ENCODE measurements at regions not wholly inside any gene's neighbourhood (a gene's known extent, or its start where the extent isn't known, plus 50 kb on each side); places are given as distances from the start of the nearest gene placed in this dataset.

DNA sequence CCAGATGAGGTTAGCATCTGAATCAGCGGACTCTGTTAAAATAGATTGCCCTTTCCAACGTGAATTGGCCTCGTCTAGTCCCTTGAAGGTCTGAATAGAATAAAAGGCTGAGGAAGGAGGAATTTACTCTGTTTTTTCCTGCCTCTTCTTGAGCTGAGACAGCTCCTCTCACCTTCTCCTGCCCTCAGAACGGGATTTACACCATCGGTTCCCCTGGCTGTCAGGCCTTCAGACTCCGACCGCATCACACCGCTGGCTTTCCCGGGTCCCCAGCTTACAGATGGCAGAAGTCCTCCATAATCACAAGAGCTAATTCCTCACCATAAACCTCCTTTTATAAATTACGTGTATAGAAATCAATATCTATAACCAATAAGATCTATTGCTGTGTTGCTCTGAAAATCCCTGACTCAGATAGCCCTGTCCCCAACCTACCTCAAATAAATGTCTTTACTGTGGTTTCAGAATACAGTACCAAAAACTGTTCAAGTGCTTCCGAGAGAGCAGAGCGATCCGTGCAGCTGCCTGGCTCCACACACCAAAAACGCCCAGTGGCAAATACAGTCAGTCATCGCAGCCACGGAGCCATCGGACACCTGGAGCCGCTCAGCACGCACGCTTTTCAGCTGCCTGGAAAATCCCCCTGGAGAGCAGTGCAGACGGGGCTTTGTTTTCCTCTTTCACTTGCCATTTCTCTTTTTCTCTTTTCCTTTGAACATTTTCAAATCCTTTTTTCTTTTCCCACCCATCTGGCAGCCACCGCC is 196.9 kb downstream of the NRP2 start:
- H3K4me3 ChIP-seq (ENCODE audit: control insufficient read depth in 2 of 3, extremely low read depth in 1 of 3, insufficient read depth in 2 of 3, low read depth in 1 of 3, low read length in 3 of 3): no peak overlapping the region
- peak overlapping the region; percentile 6 for H3K4me2 ChIP-seq (ENCODE audit: control insufficient read depth, extremely low read depth, insufficient read depth, low read depth, low read length)
- dilution Hi-C loops (cut with MboI; ENCODE audit: extremely low pct_ligation_motif_present, low sequenced_read_pairs): no loop called here
- no peaks in the 10 kb centered on the region for H3K4me1 ChIP-seq (ENCODE audit: control insufficient read depth, extremely low read depth, insufficient read depth, low read length)
- no peaks in the 10 kb centered on the region for H3K36me3 ChIP-seq (ENCODE audit: control insufficient read depth in 2 of 2, extremely low read depth in 1 of 2, insufficient read depth in 2 of 2, low read length in 2 of 2)
- no peaks in the 10 kb centered on the region for H3K9me3 ChIP-seq (ENCODE audit: control insufficient read depth, low read depth, low read length)
- H4K20me1 ChIP-seq (ENCODE audit: control insufficient read depth, extremely low read depth, insufficient read depth, low read length): no peaks in the 10 kb centered on the region
- no peaks in the 10 kb centered on the region for H3K9me1 ChIP-seq (ENCODE audit: control insufficient read depth, extremely low read depth, insufficient read depth, low read length)
- FAIRE-seq: no peak
- H3K27ac ChIP-seq (ENCODE audit: control insufficient read depth, insufficient read depth, low read length): no peak overlapping the region
- no peaks in the 10 kb centered on the region for H3K27me3 ChIP-seq (ENCODE audit: control insufficient read depth, extremely low read depth, insufficient read depth, low read length)
- H3K79me2 ChIP-seq (ENCODE audit: control insufficient read depth, insufficient read depth, low read length): no peaks in the 10 kb centered on the region
- TF ChIP-seq, protein P1, sequence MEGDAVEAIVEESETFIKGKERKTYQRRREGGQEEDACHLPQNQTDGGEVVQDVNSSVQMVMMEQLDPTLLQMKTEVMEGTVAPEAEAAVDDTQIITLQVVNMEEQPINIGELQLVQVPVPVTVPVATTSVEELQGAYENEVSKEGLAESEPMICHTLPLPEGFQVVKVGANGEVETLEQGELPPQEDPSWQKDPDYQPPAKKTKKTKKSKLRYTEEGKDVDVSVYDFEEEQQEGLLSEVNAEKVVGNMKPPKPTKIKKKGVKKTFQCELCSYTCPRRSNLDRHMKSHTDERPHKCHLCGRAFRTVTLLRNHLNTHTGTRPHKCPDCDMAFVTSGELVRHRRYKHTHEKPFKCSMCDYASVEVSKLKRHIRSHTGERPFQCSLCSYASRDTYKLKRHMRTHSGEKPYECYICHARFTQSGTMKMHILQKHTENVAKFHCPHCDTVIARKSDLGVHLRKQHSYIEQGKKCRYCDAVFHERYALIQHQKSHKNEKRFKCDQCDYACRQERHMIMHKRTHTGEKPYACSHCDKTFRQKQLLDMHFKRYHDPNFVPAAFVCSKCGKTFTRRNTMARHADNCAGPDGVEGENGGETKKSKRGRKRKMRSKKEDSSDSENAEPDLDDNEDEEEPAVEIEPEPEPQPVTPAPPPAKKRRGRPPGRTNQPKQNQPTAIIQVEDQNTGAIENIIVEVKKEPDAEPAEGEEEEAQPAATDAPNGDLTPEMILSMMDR (optimal IDR thresholded peaks at IDR 0.05 in 1 of 3, IDR thresholded peaks at IDR 0.05 in 1 of 3, conservative IDR thresholded peaks at IDR 0.05 in 1 of 3; ENCODE audit: extremely low read depth in 1 of 3, insufficient read depth in 2 of 3, low read length in 3 of 3): no peak
- no peak for TF ChIP-seq EZH2 (IDR thresholded peaks at IDR 0.05; ENCODE audit: low read length)
- DNase-seq (ENCODE audit: low read depth, low spot score): no peak
- no peak overlapping the region for H2AFZ ChIP-seq (ENCODE audit: control insufficient read depth, low read length)
- H3K9ac ChIP-seq (ENCODE audit: control insufficient read depth, extremely low read depth, insufficient read depth, low read length): no peak overlapping the region

- dilution Hi-C loops (cut with MboI; ENCODE audit: extremely low pct_ligation_motif_present, low sequenced_read_pairs): no loop called here
- H3K27me3 ChIP-seq (ENCODE audit: control insufficient read depth, extremely low read depth, insufficient read depth, low read length): no peaks in the 10 kb centered on the region
- no peaks in the 10 kb centered on the region for H3K4me1 ChIP-seq (ENCODE audit: control insufficient read depth, extremely low read depth, insufficient read depth, low read length)
- no peak overlapping the region for H3K4me3 ChIP-seq (ENCODE audit: control insufficient read depth in 2 of 3, extremely low read depth in 1 of 3, insufficient read depth in 2 of 3, low read depth in 1 of 3, low read length in 3 of 3)
- DNase-seq (ENCODE audit: low read depth, low spot score) (no peak), FAIRE-seq (no peak)
- no peak overlapping the region for H3K27ac ChIP-seq (ENCODE audit: control insufficient read depth, insufficient read depth, low read length)
- no peak overlapping the region for H3K9ac ChIP-seq (ENCODE audit: control insufficient read depth, extremely low read depth, insufficient read depth, low read length)
- no peaks in the 10 kb centered on the region for H3K36me3 ChIP-seq (ENCODE audit: control insufficient read depth in 2 of 2, extremely low read depth in 1 of 2, insufficient read depth in 2 of 2, low read length in 2 of 2)
- H3K9me3 ChIP-seq (ENCODE audit: control insufficient read depth, low read depth, low read length): no peaks in the 10 kb centered on the region
- no peaks in the 10 kb centered on the region for H3K79me2 ChIP-seq (ENCODE audit: control insufficient read depth, insufficient read depth, low read length)
- no peaks in the 10 kb centered on the region for H4K20me1 ChIP-seq (ENCODE audit: control insufficient read depth, extremely low read depth, insufficient read depth, low read length)
- no peak overlapping the region for H2AFZ ChIP-seq (ENCODE audit: control insufficient read depth, low read length)
- H3K9me1 ChIP-seq (ENCODE audit: control insufficient read depth, extremely low read depth, insufficient read depth, low read length): no peaks in the 10 kb centered on the region
- no peak for TF ChIP-seq EZH2 (IDR thresholded peaks at IDR 0.05; ENCODE audit: low read length)
- TF ChIP-seq, protein P1 (optimal IDR thresholded peaks at IDR 0.05 in 1 of 3, IDR thresholded peaks at IDR 0.05 in 1 of 3, conservative IDR thresholded peaks at IDR 0.05 in 1 of 3; ENCODE audit: extremely low read depth in 1 of 3, insufficient read depth in 2 of 3, low read length in 3 of 3): no peak
- no peak overlapping the region for H3K4me2 ChIP-seq (ENCODE audit: control insufficient read depth, extremely low read depth, insufficient read depth, low read depth, low read length)
These were observed 195.2 kb downstream of the NRP2 start for GRCh38 chr2:205877496-205877895.

All from keratinocyte (primary cell).